IMR-90 (cell line): ENCODE measurements at regions not wholly inside any gene's neighbourhood (a gene's known extent, or its start where the extent isn't known, plus 50 kb on each side); places are given as distances from the start of the nearest gene placed in this dataset.

ENCODE experiments used
- ATAC-seq: fragments of 200-7000 bp; cut with Tn5 transposase; 2 replicates; pipeline ENCODE4 v1.9.1; 2020; ENCODE audit warnings: low read depth, mild to moderate bottlenecking, moderate library complexity
- BruUV-seq: library from RNA; stranded (reverse); fragments of 400-500 nt; replicated peaks from 2 replicates; lab custom pipeline; 2021; lab: Mats Ljungman, UMichigan
- CTCF ChIA-PET: fragments of 300-600 bp; formaldehyde crosslinking; extraction: SDS; loops from one replicate; lab custom pipeline; 2021; ENCODE audit warnings: antibody characterized with exemption; lab: Yijun Ruan, JAX
- POLR2A ChIA-PET: fragments of 300-600 bp; sonication (Branson Sonifier 250); formaldehyde crosslinking; loops from one replicate; lab custom pipeline; 2022; ENCODE audit warnings: antibody characterized with exemption; ENCODE audit not compliant: unreplicated experiment; lab: Charles Lee
- DNase-seq: peaks from one replicate; pipeline ENCODE4 v3.0.0; 2013
- H2AFZ ChIP-seq: replicated peaks from 2 replicates; pipeline ENCODE3; 2013; ENCODE audit warnings: low read length, mild to moderate bottlenecking; ENCODE audit not compliant: poor library complexity
- H2AK5ac ChIP-seq: 2 replicates; pipeline ENCODE4 v1.6.1; 2013; ENCODE audit warnings: low read depth, low read length, inconsistent platforms
- H2AK9ac ChIP-seq: replicated peaks from 2 replicates; pipeline ENCODE3; 2013; ENCODE audit warnings: mild to moderate bottlenecking, low read depth, low read length, moderate library complexity; ENCODE audit not compliant: poor library complexity
- H2BK120ac ChIP-seq: 2 replicates; pipeline ENCODE4 v1.6.1; 2013; ENCODE audit warnings: low read depth, low read length, inconsistent platforms
- H2BK15ac ChIP-seq: 3 replicates; pipeline ENCODE4 v1.6.1; 2013; ENCODE audit warnings: low read depth, low read length, inconsistent platforms
- H2BK20ac ChIP-seq: 2 replicates; pipeline ENCODE4 v1.6.1; 2013; ENCODE audit warnings: low read depth, mild to moderate bottlenecking, inconsistent platforms, low read length, moderate library complexity
- H2BK5ac ChIP-seq: 2 replicates; pipeline ENCODE4 v1.6.1; 2013; ENCODE audit warnings: mild to moderate bottlenecking, low read depth, low read length, inconsistent platforms; ENCODE audit not compliant: poor library complexity, severe bottlenecking
- H3K14ac ChIP-seq: replicated peaks from 2 replicates; pipeline ENCODE4 v1.6.1; 2013; ENCODE audit warnings: low read depth, low read length, inconsistent platforms
- H3K18ac ChIP-seq: 2 replicates; pipeline ENCODE4 v1.6.1; 2013; ENCODE audit warnings: low read depth, low read length, control low read depth
- H3K23ac ChIP-seq: 2 replicates; pipeline ENCODE4 v1.6.1; 2013; ENCODE audit warnings: low read depth, low read length, inconsistent platforms
- H3K27ac ChIP-seq: 2 replicates; pipeline ENCODE4 v1.5.1; 2013; ENCODE audit warnings: mild to moderate bottlenecking, control low read depth, low read length; ENCODE audit not compliant: insufficient read depth
- H3K27me3 ChIP-seq: 2 replicates; pipeline ENCODE4 v1.6.1; 2013; ENCODE audit warnings: low read length; ENCODE audit not compliant: control insufficient read depth, insufficient read depth
- H3K36me3 ChIP-seq: 2 replicates; pipeline ENCODE4 v1.6.1; 2013; ENCODE audit warnings: low read length, mixed read lengths; ENCODE audit not compliant: control insufficient read depth, insufficient read depth
- H3K4ac ChIP-seq: 2 replicates; pipeline ENCODE4 v1.6.1; 2013; ENCODE audit warnings: low read depth, low read length, inconsistent platforms
- H3K4me1 ChIP-seq: 2 replicates; pipeline ENCODE4 v1.6.1; 2013; ENCODE audit warnings: low read length, mixed read lengths; ENCODE audit not compliant: control insufficient read depth, insufficient read depth
- H3K4me2 ChIP-seq: 2 replicates; pipeline ENCODE4 v1.6.1; 2013; ENCODE audit warnings: low read depth, mild to moderate bottlenecking, control low read depth, low read length, moderate library complexity
- H3K4me3 ChIP-seq: 2 replicates; pipeline ENCODE4 v1.5.1; 2013; ENCODE audit warnings: low read depth, mild to moderate bottlenecking, control low read depth, low read length, moderate library complexity; ENCODE audit not compliant: insufficient read depth
- H3K56ac ChIP-seq: 2 replicates; pipeline ENCODE4 v1.6.1; 2013; ENCODE audit warnings: low read length, inconsistent platforms; ENCODE audit not compliant: insufficient read depth; ENCODE audit errors: extremely low read depth
- H3K79me1 ChIP-seq, 2 experiments: 2 replicates each; pipeline ENCODE4 v1.6.1; 2013; ENCODE audit warnings: low read length in 2 of 2, inconsistent platforms in 1 of 2, low read depth in 1 of 2
- H3K9ac ChIP-seq: 2 replicates; pipeline ENCODE4 v1.6.1; 2013; ENCODE audit warnings: low read depth, low read length, control low read depth
- H3K9me1 ChIP-seq: 2 replicates; pipeline ENCODE4 v1.6.1; 2013; ENCODE audit warnings: low read length, inconsistent platforms; ENCODE audit not compliant: insufficient read depth
- H3K9me3 ChIP-seq: 2 replicates; pipeline ENCODE4 v1.6.1; 2013; ENCODE audit warnings: low read length; ENCODE audit not compliant: control insufficient read depth, insufficient read depth
- H4K20me1 ChIP-seq: 2 replicates; pipeline ENCODE4 v1.6.1; 2013; ENCODE audit warnings: low read length, inconsistent platforms; ENCODE audit not compliant: insufficient read depth
- H4K5ac ChIP-seq: 2 replicates; pipeline ENCODE4 v1.6.1; 2013; ENCODE audit warnings: mild to moderate bottlenecking, low read depth, low read length, control low read depth
- H4K8ac ChIP-seq, 2 experiments: 2 replicates each; pipeline ENCODE4 v1.6.1; 2013; ENCODE audit warnings: low read depth in 2 of 2, low read length in 2 of 2, control low read depth in 1 of 2, inconsistent platforms in 1 of 2
- H4K91ac ChIP-seq: 2 replicates; pipeline ENCODE4 v1.6.1; 2013; ENCODE audit warnings: low read depth, low read length, inconsistent platforms; ENCODE audit not compliant: insufficient read depth
- BHLHE40 ChIP-seq: fragments of 150-350 bp; IDR thresholded peaks from 2 replicates; pipeline ENCODE4 v1.6.1; 2016; ENCODE audit warnings: mild to moderate bottlenecking, low read depth, low read length
- CTCF ChIP-seq: conservative IDR thresholded peaks from 2 replicates; pipeline ENCODE4 v1.5.1; 2012; ENCODE audit warnings: mild to moderate bottlenecking, low read depth, low read length, improper control_type of control experiment
- MAFK ChIP-seq: IDR thresholded peaks from 2 replicates; pipeline ENCODE4 v1.6.1; 2012; ENCODE audit warnings: low read depth, low read length, improper control_type of control experiment
- MXI1 ChIP-seq: IDR thresholded peaks from 2 replicates; pipeline ENCODE4 v1.6.1; 2012; ENCODE audit warnings: low read depth, mild to moderate bottlenecking, low read length, moderate library complexity, borderline replicate concordance
- POLR2A ChIP-seq: IDR thresholded peaks from 2 replicates; pipeline ENCODE4 v1.6.1; 2012; ENCODE audit warnings: mild to moderate bottlenecking, low read depth, low read length
- RCOR1 ChIP-seq: IDR thresholded peaks from 2 replicates; pipeline ENCODE4 v1.6.1; 2012; ENCODE audit warnings: mild to moderate bottlenecking, low read length, improper control_type of control experiment; ENCODE audit not compliant: insufficient replicate concordance
- SMC3 ChIP-seq: fragments of 150-350 bp; IDR thresholded peaks from 2 replicates; pipeline ENCODE4 v1.6.1; 2016; ENCODE audit warnings: low read depth, mild to moderate bottlenecking, antibody characterized with exemption, low read length, moderate library complexity
- WGBS, 2 experiments: methylation state at CpG; one replicate each; pipeline versions ENCODE4 v1.1.5 to v1.1.7; 2013; ENCODE audit warnings: missing lambda C conversion rate in 2 of 2; ENCODE audit not compliant: insufficient read length in 1 of 2; ENCODE audit errors: extremely low coverage in 2 of 2; 5-methylcytosine and 5-hydroxymethylcytosine counted together
- dilution Hi-C: fragments of 300-500 bp; cut with HindIII; formaldehyde crosslinking; loops from one replicate; pipeline ENCODE4 v1.14.3; 2018; ENCODE audit warnings: low sequenced_read_pairs; ENCODE audit not compliant: unreplicated experiment
- in situ Hi-C: fragments of 300-500 bp; cut with MboI; formaldehyde crosslinking; loops from 3 replicates; pipeline ENCODE4 v1.14.3; 2019; ENCODE audit warnings: low sequenced_read_pairs, inconsistent platforms, mixed read lengths
- intact Hi-C: fragments of 100-400 bp; cut with micrococcal nuclease; formaldehyde crosslinking; loops from 2 replicates; pipeline ENCODE4 v1.10.0; 2022

DNA sequence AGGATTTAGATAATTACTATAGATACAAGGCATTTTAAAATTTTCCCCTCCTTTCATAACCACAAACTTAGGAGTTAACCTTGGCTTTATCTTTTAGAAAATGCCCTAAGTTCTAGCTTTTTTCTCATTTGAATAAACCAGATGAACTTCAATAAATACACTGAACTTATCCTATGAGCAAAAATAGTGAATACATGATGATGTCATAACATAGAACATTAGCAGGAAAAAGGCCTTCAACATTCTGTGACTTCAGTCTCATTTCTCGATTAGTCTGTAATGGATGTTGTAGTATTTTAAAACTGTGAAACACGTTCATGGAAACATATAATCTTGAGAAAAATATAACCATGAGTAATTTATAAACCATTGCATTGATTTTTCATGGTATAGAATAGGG, 550.7 kb downstream of the PKHD1 start:
- Histone ChIP-seq H2BK20ac (no peak overlapping the region), H3K9me1 (no peaks in the 10 kb centered on the region), H3K79me1 (no peaks in the 10 kb centered on the region), H2BK15ac (no peak overlapping the region), H3K4ac (no peak overlapping the region), H4K20me1 (no peaks in the 10 kb centered on the region), H3K27me3 (no peaks in the 10 kb centered on the region), H3K14ac (no peak overlapping the region), H3K27ac (no peak overlapping the region), H3K56ac (no peak overlapping the region), H3K4me1 (no peaks in the 10 kb centered on the region), H2BK5ac (no peak overlapping the region), H4K8ac (no peak overlapping the region), H3K9me3 (0 out of 2 replicates have a peak, but pooled peaks cover under 1% of the 10 kb centered on the region), H3K9ac (no peak overlapping the region), H2AK5ac (no peak overlapping the region), H2AK9ac (no peak overlapping the region), H3K36me3 (no peaks in the 10 kb centered on the region), H2AFZ (no peak overlapping the region), H2BK120ac (no peak overlapping the region), H4K5ac (no peak overlapping the region), H3K18ac (no peak overlapping the region), H3K23ac (no peak overlapping the region), H3K4me2 (no peak overlapping the region), H3K4me3 (no peak overlapping the region), H4K91ac (no peak overlapping the region)
- ChIA-PET POLR2A (no interaction called here), CTCF (no interaction called here)
- in situ Hi-C loops (no loop called here), dilution Hi-C loops (no loop called here), intact Hi-C loops (no loop called here)
- no TSS peak for BruUV-seq
- WGBS, 2 experiments, result no CpG with 5 or more reads among the region's 2 CpGs
- DNase-seq (no peak), ATAC-seq (no peak)
- no peak for TF ChIP-seq MAFK
- TF ChIP-seq SMC3, result no peak
- TF ChIP-seq BHLHE40, result no peak
- TF ChIP-seq MXI1, result no peak
- no peak for TF ChIP-seq RCOR1
- no peak for TF ChIP-seq CTCF
- TF ChIP-seq POLR2A, result no peak
